ENCODE measurements at regions not wholly inside any gene's neighbourhood (a gene's known extent, or its start where the extent isn't known, plus 50 kb on each side); places are given as distances from the start of the nearest gene placed in this dataset.

- Mint-ChIP-seq H3K27me3 (peaks cover 4% of the 10 kb centered on the region), H3K4me3 (no peak overlapping the region), H3K9me3 (no peaks in the 10 kb centered on the region), H3K27ac (no peak overlapping the region), H3K36me3 (no peaks in the 10 kb centered on the region), H3K4me1 (ENCODE audit: unreplicated experiment) (peaks cover 4% of the 10 kb centered on the region)
- no peak for DNase-seq (ENCODE audit: extremely low spot score, unreplicated experiment)
- no peak for TF ChIP-seq CTCF (conservative IDR thresholded peaks at IDR 0.05)
Observed at GRCh38 chr15:38991701-38992100, 427.1 kb upstream of the RASGRP1 start.

GRCh38 chr15:38992506-38992905 lies 427.9 kb upstream of the RASGRP1 start:
- no peaks in the 10 kb centered on the region for H3K9me3 Mint-ChIP-seq
- no peaks in the 10 kb centered on the region for H3K36me3 Mint-ChIP-seq
- peaks cover 4% of the 10 kb centered on the region for H3K4me1 Mint-ChIP-seq (ENCODE audit: unreplicated experiment)
- no peak for DNase-seq (ENCODE audit: extremely low spot score, unreplicated experiment)
- peaks cover 4% of the 10 kb centered on the region for H3K27me3 Mint-ChIP-seq
- TF ChIP-seq CTCF (conservative IDR thresholded peaks at IDR 0.05), result no peak
- no peak overlapping the region for H3K27ac Mint-ChIP-seq
- no peak overlapping the region for H3K4me3 Mint-ChIP-seq

- Mint-ChIP-seq H3K4me3 (no peak overlapping the region), H3K27ac (no peak overlapping the region), H3K9me3 (no peaks in the 10 kb centered on the region), H3K36me3 (no peaks in the 10 kb centered on the region), H3K27me3 (peaks cover 4% of the 10 kb centered on the region), H3K4me1 (ENCODE audit: unreplicated experiment) (peaks cover 4% of the 10 kb centered on the region)
- no peak for DNase-seq (ENCODE audit: extremely low spot score, unreplicated experiment)
- no peak for TF ChIP-seq CTCF (conservative IDR thresholded peaks at IDR 0.05)
Observed at GRCh38 chr15:38992930-38993329, 428.3 kb upstream of the RASGRP1 start.

DNA sequence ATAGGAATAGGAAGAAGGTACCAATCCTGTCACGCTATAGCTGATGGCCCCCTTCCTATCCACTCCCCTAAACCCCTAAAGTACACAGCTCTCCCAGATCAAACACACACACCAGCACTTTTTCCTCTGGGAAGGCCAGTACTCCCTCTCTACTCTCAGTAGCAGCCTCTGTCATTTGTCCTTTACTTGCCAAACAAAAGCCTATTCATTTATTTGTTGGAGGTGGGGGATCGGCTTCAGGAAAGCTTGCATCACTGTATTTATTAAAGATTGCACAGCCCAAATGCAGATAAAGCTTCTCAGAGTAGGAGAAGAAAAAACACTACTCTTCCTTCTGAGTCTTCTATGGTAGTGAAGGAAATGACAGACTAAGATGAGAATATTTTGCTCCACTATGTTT lies 429.7 kb upstream of the RASGRP1 start:
- DNase-seq (ENCODE audit: extremely low spot score, unreplicated experiment), result no peak

GRCh38 chr15:38996111-38996631 lies 431.6 kb upstream of the RASGRP1 start:
- Mint-ChIP-seq H3K4me1 (ENCODE audit: unreplicated experiment) (peaks cover 4% of the 10 kb centered on the region), H3K9me3 (peaks cover 4% of the 10 kb centered on the region), H3K27ac (no peak overlapping the region), H3K36me3 (no peaks in the 10 kb centered on the region), H3K4me3 (no peak overlapping the region), H3K27me3 (peaks cover 3% of the 10 kb centered on the region)
- DNase-seq (ENCODE audit: extremely low spot score, unreplicated experiment), result no peak
- no peak for TF ChIP-seq CTCF (conservative IDR thresholded peaks at IDR 0.05)

More for the DNA sequence above, 429.7 kb upstream of the RASGRP1 start:
- Mint-ChIP-seq H3K9me3 (no peaks in the 10 kb centered on the region), H3K36me3 (no peaks in the 10 kb centered on the region), H3K4me3 (no peak overlapping the region), H3K27me3 (no peaks in the 10 kb centered on the region), H3K27ac (no peak overlapping the region), H3K4me1 (ENCODE audit: unreplicated experiment) (peaks cover 4% of the 10 kb centered on the region)
- no peak for TF ChIP-seq CTCF (conservative IDR thresholded peaks at IDR 0.05)

- H3K27me3 Mint-ChIP-seq, result peaks cover 3% of the 10 kb centered on the region
- H3K4me1 Mint-ChIP-seq (ENCODE audit: unreplicated experiment), result peaks cover 4% of the 10 kb centered on the region
- no peak overlapping the region for H3K4me3 Mint-ChIP-seq
- no peak for TF ChIP-seq CTCF (conservative IDR thresholded peaks at IDR 0.05)
- no peaks in the 10 kb centered on the region for H3K36me3 Mint-ChIP-seq
- DNase-seq (ENCODE audit: extremely low spot score, unreplicated experiment), result no peak
- peaks cover 6% of the 10 kb centered on the region for H3K9me3 Mint-ChIP-seq
- no peak overlapping the region for H3K27ac Mint-ChIP-seq
Observed at GRCh38 chr15:38997841-38998240, 433.2 kb upstream of the RASGRP1 start.
